MCF 10A (cell line): ENCODE measurements at regions not wholly inside any gene's neighbourhood (a gene's known extent, or its start where the extent isn't known, plus 50 kb on each side); places are given as distances from the start of the nearest gene placed in this dataset.

Experiments used
- BruUV-seq: library from RNA; stranded (reverse); fragments of 400-500 nt; replicated peaks from 2 replicates; lab custom pipeline; 2021; lab: Mats Ljungman, UMichigan
- CTCF ChIA-PET: fragments of 300-600 bp; sonication (Branson Sonifier 250); formaldehyde crosslinking; extraction: SDS; loops from one replicate; lab custom pipeline; 2021; ENCODE audit warnings: antibody characterized with exemption, inconsistent platforms; lab: Yijun Ruan, JAX
- POLR2A ChIA-PET: fragments of 300-600, 350-650 bp; sonication (Branson Sonifier 250); formaldehyde crosslinking; extraction: SDS; loops from one replicate; lab custom pipeline; 2020; ENCODE audit warnings: antibody characterized with exemption, inconsistent platforms; lab: Yijun Ruan, JAX
- DNase-seq: peaks from one replicate; pipeline ENCODE4 v3.0.0-alpha.2; 2018; ENCODE audit not compliant: unreplicated experiment
- H3K27ac Mint-ChIP-seq: one replicate; pipeline ENCODE4 v1.8.0; 2022; ENCODE audit warnings: mild to moderate bottlenecking, low read depth, mixed read lengths; ENCODE audit not compliant: unreplicated experiment
- H3K27me3 Mint-ChIP-seq: one replicate; pipeline ENCODE4 v1.8.0; 2022; ENCODE audit warnings: mixed read lengths; ENCODE audit not compliant: insufficient read depth, unreplicated experiment
- H3K36me3 Mint-ChIP-seq: one replicate; pipeline ENCODE4 v1.8.0; 2022; ENCODE audit warnings: mild to moderate bottlenecking, moderate library complexity, mixed read lengths; ENCODE audit not compliant: insufficient read depth, unreplicated experiment
- H3K4me1 Mint-ChIP-seq: one replicate; pipeline ENCODE4 v1.8.0; 2022; ENCODE audit warnings: mixed read lengths; ENCODE audit not compliant: insufficient read depth, unreplicated experiment
- H3K4me3 Mint-ChIP-seq: one replicate; pipeline ENCODE4 v1.8.0; 2022; ENCODE audit warnings: mild to moderate bottlenecking, moderate library complexity, mixed read lengths; ENCODE audit not compliant: unreplicated experiment
- H3K9me3 Mint-ChIP-seq: one replicate; pipeline ENCODE4 v1.8.0; 2022; ENCODE audit warnings: mixed read lengths; ENCODE audit not compliant: unreplicated experiment
- intact Hi-C: fragments of 100-400 bp; cut with micrococcal nuclease; formaldehyde crosslinking; loops from 2 replicates; pipeline ENCODE4 v1.14.1; 2022
- TF ChIP-seq, protein P1 (sequence below): fragments of 200-600 bp; IDR thresholded peaks from one replicate; pipeline ENCODE4 v1.8.0; 2022; ENCODE audit warnings: antibody characterized with exemption, mild to moderate bottlenecking; ENCODE audit not compliant: unreplicated experiment

GRCh38 chr18:64840911-64841701, 692.2 kb upstream of the LINC00305 start:
- Mint-ChIP-seq H3K9me3 (no peaks in the 10 kb centered on the region), H3K4me1 (no peaks in the 10 kb centered on the region), H3K27ac (no peak overlapping the region)

DNA sequence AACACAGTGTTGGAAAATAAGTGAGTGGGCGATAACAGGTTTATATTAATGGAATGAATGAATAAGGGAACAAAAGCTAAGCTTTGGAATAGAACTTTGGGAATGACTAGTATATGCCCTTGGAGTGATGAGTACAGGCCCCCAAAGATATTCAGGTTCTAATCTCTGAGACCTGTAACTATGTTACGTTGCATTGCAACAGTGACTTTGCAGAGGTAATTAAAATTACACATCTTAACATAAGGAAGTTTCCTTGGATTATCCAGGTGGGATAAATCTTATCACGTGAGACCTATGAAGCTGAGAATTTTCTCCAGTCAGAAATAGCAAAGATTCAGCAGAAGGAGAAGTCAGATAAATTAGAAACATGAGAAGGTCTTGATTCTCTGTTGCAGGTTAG, 661.5 kb upstream of the LINC00305 start:
- Mint-ChIP-seq H3K4me1 (no peaks in the 10 kb centered on the region), H3K27ac (no peak overlapping the region), H3K36me3 (peaks cover 4% of the 10 kb centered on the region), H3K27me3 (peaks cover 53% of the 10 kb centered on the region), H3K9me3 (no peaks in the 10 kb centered on the region), H3K4me3 (no peak overlapping the region)
- no TSS peak for BruUV-seq
- ChIA-PET CTCF (interaction anchor here (0.6 kb wide), 1 partner anchor 8 kb away, joined by 4 read pairs; no protein-coding TSS in a partner anchor), POLR2A (no interaction called here)
- intact Hi-C loops = no loop called here
- TF ChIP-seq, protein P1, sequence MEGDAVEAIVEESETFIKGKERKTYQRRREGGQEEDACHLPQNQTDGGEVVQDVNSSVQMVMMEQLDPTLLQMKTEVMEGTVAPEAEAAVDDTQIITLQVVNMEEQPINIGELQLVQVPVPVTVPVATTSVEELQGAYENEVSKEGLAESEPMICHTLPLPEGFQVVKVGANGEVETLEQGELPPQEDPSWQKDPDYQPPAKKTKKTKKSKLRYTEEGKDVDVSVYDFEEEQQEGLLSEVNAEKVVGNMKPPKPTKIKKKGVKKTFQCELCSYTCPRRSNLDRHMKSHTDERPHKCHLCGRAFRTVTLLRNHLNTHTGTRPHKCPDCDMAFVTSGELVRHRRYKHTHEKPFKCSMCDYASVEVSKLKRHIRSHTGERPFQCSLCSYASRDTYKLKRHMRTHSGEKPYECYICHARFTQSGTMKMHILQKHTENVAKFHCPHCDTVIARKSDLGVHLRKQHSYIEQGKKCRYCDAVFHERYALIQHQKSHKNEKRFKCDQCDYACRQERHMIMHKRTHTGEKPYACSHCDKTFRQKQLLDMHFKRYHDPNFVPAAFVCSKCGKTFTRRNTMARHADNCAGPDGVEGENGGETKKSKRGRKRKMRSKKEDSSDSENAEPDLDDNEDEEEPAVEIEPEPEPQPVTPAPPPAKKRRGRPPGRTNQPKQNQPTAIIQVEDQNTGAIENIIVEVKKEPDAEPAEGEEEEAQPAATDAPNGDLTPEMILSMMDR = no peak
- no peak for DNase-seq

More at GRCh38 chr18:64840911-64841701, 692.2 kb upstream of the LINC00305 start:
- Mint-ChIP-seq H3K36me3 (no peaks in the 10 kb centered on the region), H3K4me3 (no peak overlapping the region), H3K27me3 (no peaks in the 10 kb centered on the region)
- ChIA-PET CTCF (interaction anchor here (0.7 kb wide), 2 partner anchors 28 to 89 kb away, joined by 3 read pairs; no protein-coding TSS in a partner anchor), POLR2A (interaction anchor here (1.0 kb wide), 1 partner anchor 20 kb away, joined by 3 read pairs; no protein-coding TSS in a partner anchor)
- TF ChIP-seq, protein P1 = no peak
- BruUV-seq = no TSS peak
- intact Hi-C loops = no loop called here
- no peak for DNase-seq

- no TSS peak for BruUV-seq
- H3K9me3 Mint-ChIP-seq = no peaks in the 10 kb centered on the region
- H3K4me1 Mint-ChIP-seq = no peaks in the 10 kb centered on the region
- DNase-seq = no peak
- peaks cover 58% of the 10 kb centered on the region for H3K27me3 Mint-ChIP-seq
- ChIA-PET POLR2A (no interaction called here), CTCF (interaction anchor here (0.6 kb wide), 1 partner anchor 8 kb away, joined by 4 read pairs; no protein-coding TSS in a partner anchor)
- no peak overlapping the region for H3K27ac Mint-ChIP-seq
- TF ChIP-seq, protein P1 = no peak
- intact Hi-C loops = no loop called here
- no peaks in the 10 kb centered on the region for H3K36me3 Mint-ChIP-seq
- H3K4me3 Mint-ChIP-seq = no peak overlapping the region
Measured at GRCh38 chr18:64809801-64810200, 660.9 kb upstream of the LINC00305 start.

- TF ChIP-seq, protein P1 = no peak
- Mint-ChIP-seq H3K27me3 (peaks cover 58% of the 10 kb centered on the region), H3K27ac (no peak overlapping the region)
Measured at GRCh38 chr18:64807560-64807959, 658.7 kb upstream of the LINC00305 start.

More at GRCh38 chr18:64807560-64807959, 658.7 kb upstream of the LINC00305 start:
- DNase-seq = no peak
- no peak overlapping the region for H3K4me3 Mint-ChIP-seq
- intact Hi-C loops = no loop called here
- POLR2A ChIA-PET = no interaction called here
- H3K4me1 Mint-ChIP-seq = no peaks in the 10 kb centered on the region
- no peaks in the 10 kb centered on the region for H3K36me3 Mint-ChIP-seq
- no TSS peak for BruUV-seq
- no peaks in the 10 kb centered on the region for H3K9me3 Mint-ChIP-seq
- CTCF ChIA-PET = no interaction called here
